K562 (cell line): ENCODE measurements at regions not wholly inside any gene's neighbourhood (a gene's known extent, or its start where the extent isn't known, plus 50 kb on each side); places are given as distances from the start of the nearest gene placed in this dataset.
A peak's percentile ranks its signal among the peaks of the same experiment; 100 is the strongest.

Experiments used
- ATAC-seq: fragments of 200-7000 bp; cut with Tn5 transposase; 3 replicates; pipeline ENCODE4 v1.9.1; 2020; ENCODE audit warnings: moderate library complexity
- BruUV-seq: library from RNA; stranded (reverse); fragments of 400-500 nt; replicated peaks from 2 replicates; lab custom pipeline; 2021; lab: Mats Ljungman, UMichigan
- CTCF ChIA-PET: fragments of 300-600 bp; formaldehyde crosslinking; extraction: SDS; loops from one replicate; lab custom pipeline; 2021; ENCODE audit warnings: low intra/inter-chr PET ratio; lab: Yijun Ruan, JAX
- POLR2A ChIA-PET: fragments of 300-600, 350-650 bp; sonication (Branson Sonifier 250); formaldehyde crosslinking; extraction: SDS; loops from one replicate; lab custom pipeline; 2021; ENCODE audit warnings: antibody characterized with exemption, inconsistent platforms; lab: Yijun Ruan, JAX
- DNase-seq, 4 experiments: peaks; one replicate each; pipeline versions ENCODE4 v3.0.0 to v3.0.0-alpha.2; 2011 to 2018; ENCODE audit warnings: low spot score in 3 of 4, mixed read lengths in 3 of 4; ENCODE audit errors: extremely low read depth in 1 of 4
- FAIRE-seq: peaks from 2 replicates; lab custom pipeline; 2011; peaks lifted over from hg19 to GRCh38; lab: Jason Lieb, UNC
- H2AFZ ChIP-seq: 2 replicates; pipeline ENCODE4 v1.6.0; 2011; ENCODE audit warnings: low read depth, low read length, control low read depth, inconsistent platforms
- H3K27ac ChIP-seq: fragments of 200-600 bp; 3 replicates; pipeline ENCODE4 v1.8.0; 2011; ENCODE audit warnings: low read depth, mild to moderate bottlenecking, control low read depth, inconsistent platforms, low read length, moderate library complexity, mixed read lengths; ENCODE audit errors: extremely low read depth
- H3K27me3 ChIP-seq, 2 experiments: fragments of 300-600 bp in 1 of 2; 2 replicates in 1 of 2; 3 replicates in 1 of 2; pipeline versions ENCODE4 v1.6.0 to v1.8.0; 2011; ENCODE audit warnings: inconsistent platforms in 2 of 2, low read length in 2 of 2, mild to moderate bottlenecking in 1 of 2, mixed read lengths in 1 of 2, moderate library complexity in 1 of 2; ENCODE audit not compliant: control insufficient read depth in 2 of 2, insufficient read depth in 2 of 2
- H3K36me3 ChIP-seq: fragments of 300-600 bp; 3 replicates; pipeline ENCODE4 v1.8.0; 2011; ENCODE audit warnings: mild to moderate bottlenecking, low read length, inconsistent platforms; ENCODE audit not compliant: control insufficient read depth, insufficient read depth
- H3K4me1 ChIP-seq, 2 experiments: fragments of 200-600 bp in 1 of 2; replicated peaks in 1 of 2; 2 replicates in 1 of 2; 3 replicates in 1 of 2; pipeline versions ENCODE4 v1.5.1 to v1.8.0; 2011; ENCODE audit warnings: inconsistent platforms in 2 of 2, low read length in 2 of 2, mild to moderate bottlenecking in 1 of 2, mixed read lengths in 1 of 2, moderate library complexity in 1 of 2; ENCODE audit not compliant: control insufficient read depth in 2 of 2, insufficient read depth in 2 of 2
- H3K4me2 ChIP-seq: 2 replicates; pipeline ENCODE4 v1.6.1; 2011; ENCODE audit warnings: low read length, control low read depth, inconsistent platforms, mixed read lengths; ENCODE audit not compliant: insufficient read depth
- H3K4me3 ChIP-seq: fragments of 200-600 bp; sonication (generic), shearing (Covaris generic); 2 replicates; pipeline ENCODE4 v1.5.1; 2016; ENCODE audit warnings: control low read depth, inconsistent platforms
- H3K79me2 ChIP-seq: fragments of 200-600 bp; 3 replicates; pipeline ENCODE4 v1.8.0; 2011; ENCODE audit warnings: low read length, inconsistent platforms; ENCODE audit not compliant: control insufficient read depth, insufficient read depth
- H3K9ac ChIP-seq, 2 experiments: 2 replicates each; pipeline versions ENCODE4 v1.6.0 to v1.6.1; 2011; ENCODE audit warnings: low read depth in 2 of 2, low read length in 2 of 2, control low read depth in 1 of 2, inconsistent platforms in 1 of 2, mild to moderate bottlenecking in 1 of 2, mixed read lengths in 1 of 2; ENCODE audit not compliant: insufficient read depth in 1 of 2
- H3K9me1 ChIP-seq: one replicate; pipeline ENCODE4 v1.6.0; 2011; ENCODE audit warnings: inconsistent platforms, mild to moderate bottlenecking, low read length, moderate library complexity; ENCODE audit not compliant: control insufficient read depth, insufficient read depth
- H3K9me3 ChIP-seq: replicated peaks from 2 replicates; pipeline ENCODE4 v1.5.1; 2011; ENCODE audit warnings: low read depth, low read length, inconsistent platforms; ENCODE audit not compliant: control insufficient read depth, insufficient read depth
- H4K20me1 ChIP-seq: replicated peaks from 2 replicates; pipeline ENCODE4 v1.6.1; 2011; ENCODE audit warnings: low read length, inconsistent platforms, mixed read lengths; ENCODE audit not compliant: control insufficient read depth, insufficient read depth
- ZNF449 ChIP-seq: fragments of 250-450 bp; sonication (Bioruptor Pico); IDR thresholded peaks from 2 replicates; pipeline ENCODE4 v1.8.0; 2022; ENCODE audit warnings: moderate library complexity, mild to moderate bottlenecking, inconsistent platforms
- ZNF512 ChIP-seq: IDR thresholded peaks from 2 replicates; pipeline ENCODE4 v1.6.1; 2016; ENCODE audit warnings: missing genetic modification characterization, missing compliant biosample characterization
- WGBS: fragments of 100-300 bp; shearing (Covaris generic); methylation state at CpG from one replicate; pipeline ENCODE4 v1.1.6; 2016; ENCODE audit warnings: low coverage, mixed read lengths; ENCODE audit not compliant: insufficient coverage; ENCODE audit errors: missing lambda C conversion rate; 5-methylcytosine and 5-hydroxymethylcytosine counted together
- in situ Hi-C: fragments of 300-500 bp; cut with MboI; formaldehyde crosslinking; loops from 4 replicates; pipeline ENCODE4 v1.15.0; 2018; ENCODE audit warnings: inconsistent platforms, mixed read lengths
- intact Hi-C: fragments of 100-400 bp; cut with micrococcal nuclease; formaldehyde crosslinking; loops from 2 replicates; pipeline ENCODE4 v1.14.2; 2022

DNA sequence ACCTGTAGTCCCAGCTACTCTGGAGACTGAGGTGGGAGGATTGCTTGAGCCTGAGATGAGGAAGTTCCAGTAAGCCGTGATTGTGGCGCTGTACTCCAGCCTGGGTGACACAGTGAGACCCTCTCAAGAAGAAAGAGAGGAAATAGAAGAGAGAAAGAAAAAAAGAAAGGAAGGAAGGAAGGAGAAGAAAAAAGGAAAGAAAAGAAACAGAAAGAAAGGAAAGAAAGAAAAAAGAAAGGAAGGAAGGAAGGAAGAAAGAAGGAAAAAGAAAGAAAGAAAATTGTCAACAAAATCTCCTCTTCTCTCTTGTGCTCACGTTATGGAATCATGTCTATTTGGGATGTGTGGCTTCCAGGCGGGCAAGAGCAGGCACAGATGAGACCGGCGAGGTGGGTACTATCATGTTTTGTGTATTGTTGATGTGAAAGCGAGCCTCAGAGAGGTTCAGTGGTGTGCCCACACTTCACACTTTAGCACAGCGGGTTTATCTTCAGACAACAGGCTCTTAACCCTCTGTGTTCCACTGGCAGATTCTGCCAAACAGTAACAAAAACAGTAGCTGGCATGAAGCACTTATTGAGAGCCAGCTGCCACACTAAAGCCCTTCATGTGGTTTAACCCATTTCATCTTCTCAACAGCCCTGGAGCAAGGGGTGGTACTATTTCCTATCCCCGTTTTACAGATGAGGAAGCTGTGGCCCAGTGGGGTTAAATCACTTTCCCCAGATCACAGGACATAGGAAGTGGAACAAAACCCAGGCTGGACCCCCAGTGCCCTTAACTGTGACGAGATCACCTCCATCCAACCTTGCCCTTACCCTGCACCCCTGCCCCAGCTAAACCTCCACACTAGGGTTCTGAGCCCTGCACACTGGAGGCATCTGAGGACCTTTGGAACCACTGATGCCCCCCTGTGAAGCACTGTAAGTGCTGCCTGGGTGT lies 94.7 kb upstream of the TARDBP start:
- in situ Hi-C loops (no loop called here), intact Hi-C loops (no loop called here)
- H3K27me3 ChIP-seq, result peaks cover 54 to 78% of the 10 kb centered on the region in 2 experiments
- no peaks in the 10 kb centered on the region for H3K9me1 ChIP-seq
- WGBS, result under 1% methylated on average over 10 of the region's 10 CpGs
- H3K36me3 ChIP-seq, result no peaks in the 10 kb centered on the region
- ChIA-PET POLR2A (interaction anchor here (0.7 to 0.9 kb wide), 2 partner anchors 11 to 14 kb away, joined by 3 to 4 read pairs; no protein-coding TSS in a partner anchor), CTCF (no interaction called here)
- H3K9ac ChIP-seq, result no peak overlapping the region
- H3K4me1 ChIP-seq, result no peaks in the 10 kb centered on the region
- no peak overlapping the region for H3K4me2 ChIP-seq
- no peak overlapping the region for H3K27ac ChIP-seq
- DNase-seq (no peak), ATAC-seq (no peak)
- TF ChIP-seq ZNF449 (no peak), ZNF512 (tag) (peak; percentile 85)
- TF ChIP-seq, all 486 proteins: peak for 1
- Histone ChIP-seq H4K20me1 (0 out of 2 replicates have a peak, but pooled peaks cover 3% of the 10 kb centered on the region), H3K9me3 (no peaks in the 10 kb centered on the region), H3K79me2 (no peaks in the 10 kb centered on the region), H2AFZ (no peak overlapping the region), H3K4me3 (no peak overlapping the region)
- no TSS peak for BruUV-seq
- FAIRE-seq, result peak; percentile 42
